Ascending aorta (tissue), 2 donors: ENCODE measurements at regions not wholly inside any gene's neighbourhood (a gene's known extent, or its start where the extent isn't known, plus 50 kb on each side); places are given as distances from the start of the nearest gene placed in this dataset.

ENCODE experiments used
- DNase-seq, 2 donors: peaks; one replicate each; pipeline ENCODE4 v3.0.0-alpha.2; 2019; ENCODE audit warnings: low spot score in 2 of 2
- H3K27ac ChIP-seq, 2 donors: fragments of 200-600 bp; sonication (generic); one replicate each; pipeline ENCODE4 v1.5.1; 2016 to 2017; ENCODE audit warnings: mild to moderate bottlenecking in 1 of 2
- H3K27me3 ChIP-seq: fragments of 200-600 bp; sonication (generic); one replicate; pipeline ENCODE4 v1.5.1; 2017
- H3K36me3 ChIP-seq, 2 donors: fragments of 200-600 bp; sonication (generic); one replicate each; pipeline ENCODE4 v1.5.1; 2016
- H3K4me1 ChIP-seq, 2 donors: fragments of 200-600 bp; sonication (generic); one replicate each; pipeline ENCODE4 v1.5.1; 2016 to 2017; ENCODE audit warnings: mild to moderate bottlenecking in 1 of 2
- H3K4me3 ChIP-seq, 2 donors: fragments of 200-600 bp; sonication (generic); one replicate each; pipeline ENCODE4 v1.5.1; 2016 to 2017; ENCODE audit warnings: mild to moderate bottlenecking in 1 of 2
- H3K9me3 ChIP-seq, 2 donors: fragments of 200-600 bp; sonication (generic); one replicate each; pipeline ENCODE4 v1.5.1; 2016
- CTCF ChIP-seq, 3 experiments: fragments of 200-600 bp in 2 of 3; fragments of 450-650 bp in 1 of 3; sonication (generic) in 2 of 3; IDR thresholded peaks; one replicate each; pipeline ENCODE4 v1.5.1; 2016 to 2019; ENCODE audit warnings: antibody characterized with exemption in 3 of 3, mild to moderate bottlenecking in 1 of 3, moderate library complexity in 1 of 3
- intact Hi-C: fragments of 100-400 bp; cut with DNase I; formaldehyde crosslinking; loops from one replicate; pipeline ENCODE4 v1.15.1; 2023

- H3K27me3 ChIP-seq, result no peaks in the 10 kb centered on the region
- TF ChIP-seq CTCF (IDR thresholded peaks at IDR 0.05), result no peak
- H3K27ac ChIP-seq, result no peak overlapping the region
- no peak for DNase-seq
- intact Hi-C loops, result loop anchor here (10.0 kb wide), 1 partner anchor 111 kb away; no protein-coding TSS in a partner anchor
- no peaks in the 10 kb centered on the region for H3K36me3 ChIP-seq
- peaks cover 3 to 10% of the 10 kb centered on the region in 2 donors for H3K4me1 ChIP-seq
- no peaks in the 10 kb centered on the region for H3K9me3 ChIP-seq
- H3K4me3 ChIP-seq, result no peak overlapping the region
Observed at GRCh38 chr16:85313526-85314301, 201.4 kb upstream of the CIBAR2 start.

GRCh38 chr16:85314512-85314971, 202.3 kb upstream of the CIBAR2 start:
- H3K36me3 ChIP-seq, result no peaks in the 10 kb centered on the region
- no peak for TF ChIP-seq CTCF (IDR thresholded peaks at IDR 0.05)
- no peak for DNase-seq
- intact Hi-C loops, result loop anchor here (10.0 kb wide), 1 partner anchor 110 kb away; no protein-coding TSS in a partner anchor
- H3K27me3 ChIP-seq, result no peaks in the 10 kb centered on the region
- H3K4me3 ChIP-seq, result no peak overlapping the region
- no peaks in the 10 kb centered on the region for H3K9me3 ChIP-seq
- peaks cover 3 to 18% of the 10 kb centered on the region in 2 donors for H3K4me1 ChIP-seq
- no peak overlapping the region for H3K27ac ChIP-seq

- Histone ChIP-seq H3K9me3 (no peaks in the 10 kb centered on the region), H3K27ac (no peak overlapping the region), H3K27me3 (no peaks in the 10 kb centered on the region), H3K4me3 (no peak overlapping the region), H3K36me3 (no peaks in the 10 kb centered on the region), H3K4me1 (peaks cover 2 to 20% of the 10 kb centered on the region in 2 donors)
- no peak for TF ChIP-seq CTCF (IDR thresholded peaks at IDR 0.05)
- no peak for DNase-seq
- intact Hi-C loops, result loop anchor here (10.0 kb wide), 1 partner anchor 109 kb away; no protein-coding TSS in a partner anchor
Observed at GRCh38 chr16:85315866-85316265, 203.6 kb upstream of the CIBAR2 start.

DNA sequence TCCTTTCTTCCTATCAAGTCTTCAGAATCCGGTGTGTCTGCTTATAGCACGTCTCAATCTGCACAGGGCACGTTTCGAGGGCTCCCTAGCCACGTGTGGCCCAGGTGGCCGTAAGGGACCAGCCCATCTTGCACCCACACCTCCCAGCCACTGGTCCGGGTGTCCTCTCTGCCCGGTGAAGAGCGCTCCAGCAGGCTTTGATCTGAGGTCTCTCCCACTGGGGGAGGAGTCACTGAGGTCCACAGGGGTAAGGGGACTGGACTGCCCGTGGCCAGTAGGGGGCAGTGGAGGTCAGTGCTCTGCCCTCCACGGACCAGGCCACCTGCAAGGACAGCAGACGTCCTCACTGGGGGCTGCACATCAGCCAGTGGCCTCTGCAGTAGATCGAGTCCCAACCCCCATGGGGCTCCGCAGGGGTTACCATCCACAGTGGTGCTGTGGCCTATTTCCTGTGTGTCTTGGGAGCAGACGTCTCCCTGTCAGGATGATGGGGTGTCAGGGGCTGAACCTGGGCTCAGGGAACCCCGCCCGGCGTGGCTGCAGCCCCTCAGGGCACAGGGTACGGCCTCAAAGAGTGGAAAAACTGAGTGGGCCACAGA, 204.1 kb upstream of the CIBAR2 start:
- Histone ChIP-seq H3K4me1 (peaks cover 6 to 22% of the 10 kb centered on the region in 2 donors), H3K9me3 (no peaks in the 10 kb centered on the region), H3K27ac (no peak overlapping the region), H3K36me3 (no peaks in the 10 kb centered on the region), H3K27me3 (no peaks in the 10 kb centered on the region), H3K4me3 (no peak overlapping the region)
- DNase-seq, result peak in 1 of 2 donors; percentile 79
- intact Hi-C loops, result loop anchor here (10.0 kb wide), 1 partner anchor 108 kb away; no protein-coding TSS in a partner anchor
- peak; percentile 81 to 84 (median 83) for TF ChIP-seq CTCF (IDR thresholded peaks at IDR 0.05)

DNA sequence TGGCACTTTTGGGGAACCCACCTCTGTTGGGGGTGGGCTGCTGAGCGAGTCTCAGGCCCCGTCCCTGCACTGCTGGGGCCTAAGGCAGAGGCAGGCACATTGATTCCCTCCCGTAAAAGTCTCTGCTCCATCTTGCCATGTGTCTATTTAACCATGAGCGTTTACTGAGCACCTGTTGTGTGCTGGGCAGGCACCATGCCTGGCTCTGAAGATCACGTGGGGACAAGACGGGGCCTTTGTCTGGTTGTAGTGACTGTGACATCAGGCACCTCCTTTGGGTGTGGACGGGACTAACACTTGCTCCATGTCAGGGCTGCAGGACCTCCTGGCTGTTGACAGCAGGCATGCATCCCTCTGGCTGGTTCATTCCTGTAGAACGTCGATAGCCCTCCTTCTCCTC, 204.7 kb upstream of the CIBAR2 start:
- Histone ChIP-seq H3K27ac (peak overlapping the region in 1 of 2 donors; percentile 3), H3K4me1 (peaks cover 7 to 24% of the 10 kb centered on the region in 2 donors), H3K9me3 (no peaks in the 10 kb centered on the region), H3K36me3 (no peaks in the 10 kb centered on the region), H3K4me3 (no peak overlapping the region), H3K27me3 (no peaks in the 10 kb centered on the region)
- no peak for DNase-seq
- intact Hi-C loops, result loop anchor here (10.0 kb wide), 1 partner anchor 108 kb away; no protein-coding TSS in a partner anchor
- no peak for TF ChIP-seq CTCF (IDR thresholded peaks at IDR 0.05)
